Head of caudate nucleus (tissue), 42 donors: ENCODE measurements at regions not wholly inside any gene's neighbourhood (a gene's known extent, or its start where the extent isn't known, plus 50 kb on each side); places are given as distances from the start of the nearest gene placed in this dataset.
"Not testable (repeated sequence)": the region's sequence is repeated elsewhere in the genome, so short reads cannot be mapped to it uniquely, and the experiment has no call there.

ENCODE experiments used
- DNase-seq, 42 donors: peaks; one replicate each; pipeline versions ENCODE4 v3.0.0 to v3.0.0-alpha.2; 2020 to 2021; ENCODE audit warnings: mixed read lengths in 7 of 42
- intact Hi-C: fragments of 100-400 bp; cut with DNase I; formaldehyde crosslinking; loops from one replicate; pipeline ENCODE4 v1.15.0; 2022

GRCh38 chr2:129828792-129829191 is 150.7 kb upstream of the RAB6C start:
- intact Hi-C loops: no loop called here
- peak in 15 of 42 donors; percentile 11 to 53 (median 33) for DNase-seq

GRCh38 chr2:129829588-129829987 is 149.9 kb upstream of the RAB6C start:
- intact Hi-C loops: no loop called here

GRCh38 chr2:129831018-129831417 is 148.4 kb upstream of the RAB6C start:
- DNase-seq: no peak
- intact Hi-C loops: no loop called here

More at GRCh38 chr2:129829588-129829987, 149.9 kb upstream of the RAB6C start:
- no peak for DNase-seq

GRCh38 chr2:129833465-129833864 is 146.0 kb upstream of the RAB6C start:
- intact Hi-C loops, DNase-seq: not testable (repeated sequence)

GRCh38 chr2:129847043-129847442 is 132.4 kb upstream of the RAB6C start:
- intact Hi-C loops: no loop called here
- DNase-seq: no peak

- intact Hi-C loops: no loop called here
- DNase-seq: no peak
Observed at GRCh38 chr2:129849559-129850160, 129.8 kb upstream of the RAB6C start.

- DNase-seq: no peak
- intact Hi-C loops: no loop called here
Observed at GRCh38 chr2:129857200-129857599, 122.3 kb upstream of the RAB6C start.

- intact Hi-C loops: no loop called here
Observed at GRCh38 chr2:129859175-129859574, 120.3 kb upstream of the RAB6C start.

GRCh38 chr2:129860088-129860487 is 119.4 kb upstream of the RAB6C start:
- intact Hi-C loops: no loop called here
- DNase-seq: no peak

More at GRCh38 chr2:129859175-129859574, 120.3 kb upstream of the RAB6C start:
- DNase-seq: no peak

- intact Hi-C loops: no loop called here
- peak in 1 of 42 donors; percentile 4 for DNase-seq
Observed at GRCh38 chr2:129861666-129862288, 117.7 kb upstream of the RAB6C start.

- DNase-seq: peak in 2 of 42 donors; percentile 5
- intact Hi-C loops: no loop called here
Observed at GRCh38 chr2:129862668-129863067, 116.8 kb upstream of the RAB6C start.

- DNase-seq: peak in 1 of 42 donors; percentile 20
- intact Hi-C loops: no loop called here
Observed at GRCh38 chr2:129863350-129863749, 116.1 kb upstream of the RAB6C start.

- intact Hi-C loops: no loop called here
- no peak for DNase-seq
Observed at GRCh38 chr2:129864719-129865118, 114.7 kb upstream of the RAB6C start.

- intact Hi-C loops: no loop called here
- peak in 2 of 42 donors; percentile 6 to 27 for DNase-seq
Observed at GRCh38 chr2:129865976-129866375, 113.5 kb upstream of the RAB6C start.

GRCh38 chr2:129866391-129866790 is 113.1 kb upstream of the RAB6C start:
- intact Hi-C loops: no loop called here
- DNase-seq: peak in 29 of 42 donors; percentile 25 to 81 (median 49)

- intact Hi-C loops: no loop called here
Observed at GRCh38 chr2:129868151-129868550, 111.3 kb upstream of the RAB6C start.

GRCh38 chr2:129870685-129871241 is 108.7 kb upstream of the RAB6C start:
- intact Hi-C loops: loop anchor here (10.0 kb wide), 1 partner anchor 1556 kb away; the partner anchor contains the start of gene HS6ST1
- peak in 1 of 42 donors; percentile 9 for DNase-seq

More at GRCh38 chr2:129868151-129868550, 111.3 kb upstream of the RAB6C start:
- DNase-seq: peak in 2 of 42 donors; percentile 22 to 27

GRCh38 chr2:129872446-129872845 is 107.0 kb upstream of the RAB6C start:
- intact Hi-C loops: loop anchor here (10.0 kb wide), 1 partner anchor 1558 kb away; the partner anchor contains the start of gene HS6ST1
- peak in 2 of 42 donors; percentile 1 to 32 for DNase-seq

GRCh38 chr2:129876541-129876940 is 102.9 kb upstream of the RAB6C start:
- DNase-seq: peak in 7 of 42 donors; percentile 4 to 43 (median 18)
- intact Hi-C loops: loop anchor here (5.0 to 10.0 kb wide), 2 partner anchors 46 to 1562 kb away; partner anchors contain the start of gene HS6ST1

- intact Hi-C loops: loop anchor here (5.0 to 10.0 kb wide), 2 partner anchors 45 to 1563 kb away; partner anchors contain the start of gene HS6ST1
- DNase-seq: peak; percentile 91 to 98 (median 95)
Observed at GRCh38 chr2:129877289-129877741, 102.2 kb upstream of the RAB6C start.
